ENCODE measurements at regions not wholly inside any gene's neighbourhood (a gene's known extent, or its start where the extent isn't known, plus 50 kb on each side); places are given as distances from the start of the nearest gene placed in this dataset.

DNA sequence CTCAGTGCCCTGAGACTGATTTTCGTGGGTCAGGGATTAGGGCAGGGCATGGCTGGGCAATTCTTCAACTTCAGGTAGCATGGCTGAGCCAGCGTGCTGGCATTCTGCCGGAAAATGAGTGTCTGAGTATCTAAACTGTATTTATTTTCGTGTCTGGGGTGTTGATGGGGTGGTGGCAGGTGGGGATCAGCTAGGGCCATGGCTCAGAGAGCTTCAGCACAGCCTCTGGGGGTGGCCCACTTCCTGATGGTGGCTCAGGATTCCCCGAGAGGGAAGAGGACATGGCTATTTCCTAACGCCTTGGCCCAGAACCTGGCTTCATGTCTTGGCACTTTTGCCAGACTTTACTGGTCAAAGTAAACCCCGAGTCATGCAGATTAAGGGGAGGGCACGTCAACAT lies 260.5 kb downstream of the GADD45G start:
- WGBS, 2 donors (ENCODE audit: low coverage in 1 of 2) = 100% methylated on average over 3 of the region's 8 CpGs; no CpG with 5 or more reads in 1 of the 2 donors
- H3K4me3 ChIP-seq = no peak overlapping the region
- H3K9me3 ChIP-seq = no peaks in the 10 kb centered on the region
- H3K27me3 ChIP-seq = no peaks in the 10 kb centered on the region
- H3K36me3 ChIP-seq = no peaks in the 10 kb centered on the region
- ATAC-seq = no peak
- TF ChIP-seq, protein P1, sequence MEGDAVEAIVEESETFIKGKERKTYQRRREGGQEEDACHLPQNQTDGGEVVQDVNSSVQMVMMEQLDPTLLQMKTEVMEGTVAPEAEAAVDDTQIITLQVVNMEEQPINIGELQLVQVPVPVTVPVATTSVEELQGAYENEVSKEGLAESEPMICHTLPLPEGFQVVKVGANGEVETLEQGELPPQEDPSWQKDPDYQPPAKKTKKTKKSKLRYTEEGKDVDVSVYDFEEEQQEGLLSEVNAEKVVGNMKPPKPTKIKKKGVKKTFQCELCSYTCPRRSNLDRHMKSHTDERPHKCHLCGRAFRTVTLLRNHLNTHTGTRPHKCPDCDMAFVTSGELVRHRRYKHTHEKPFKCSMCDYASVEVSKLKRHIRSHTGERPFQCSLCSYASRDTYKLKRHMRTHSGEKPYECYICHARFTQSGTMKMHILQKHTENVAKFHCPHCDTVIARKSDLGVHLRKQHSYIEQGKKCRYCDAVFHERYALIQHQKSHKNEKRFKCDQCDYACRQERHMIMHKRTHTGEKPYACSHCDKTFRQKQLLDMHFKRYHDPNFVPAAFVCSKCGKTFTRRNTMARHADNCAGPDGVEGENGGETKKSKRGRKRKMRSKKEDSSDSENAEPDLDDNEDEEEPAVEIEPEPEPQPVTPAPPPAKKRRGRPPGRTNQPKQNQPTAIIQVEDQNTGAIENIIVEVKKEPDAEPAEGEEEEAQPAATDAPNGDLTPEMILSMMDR (IDR thresholded peaks at IDR 0.05) = no peak
- no peak for TF ChIP-seq EP300 (IDR thresholded peaks at IDR 0.05)
- TF ChIP-seq POLR2AphosphoS5 (IDR thresholded peaks at IDR 0.05) = no peak
- TF ChIP-seq POLR2A (IDR thresholded peaks at IDR 0.05) = no peak
- H3K27ac ChIP-seq = no peak overlapping the region
- peaks cover 0 to 5% (median 0%) of the 10 kb centered on the region in 3 donors for H3K4me1 ChIP-seq

DNA sequence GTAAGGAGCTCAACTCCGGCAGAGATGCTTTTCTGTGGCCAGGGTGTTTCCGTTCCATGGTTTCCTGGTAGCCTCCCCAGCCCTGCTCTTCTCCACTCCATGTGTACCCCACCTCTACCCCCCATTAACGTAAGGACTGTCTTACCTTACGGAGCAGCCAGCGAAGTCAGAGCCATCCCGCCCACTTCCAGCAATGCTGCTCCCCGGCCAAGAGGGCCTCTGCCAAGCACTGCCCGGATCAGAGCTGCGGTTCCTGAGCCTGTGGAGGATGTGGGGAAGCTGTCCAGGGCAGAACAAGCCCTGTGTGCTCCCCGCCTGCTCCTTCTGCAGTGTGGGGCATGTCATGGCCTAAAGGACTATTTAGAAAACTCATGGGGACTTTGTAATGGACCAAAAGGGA lies 261.2 kb downstream of the GADD45G start:
- 88 to 91% methylated on average over 3 to 6 of the region's 10 CpGs for WGBS, 2 donors (ENCODE audit: low coverage in 1 of 2)
- TF ChIP-seq POLR2AphosphoS5 (IDR thresholded peaks at IDR 0.05) (no peak), EP300 (IDR thresholded peaks at IDR 0.05) (no peak), POLR2A (IDR thresholded peaks at IDR 0.05) (no peak)
- TF ChIP-seq, protein P1 (IDR thresholded peaks at IDR 0.05) = no peak
- Histone ChIP-seq H3K36me3 (no peaks in the 10 kb centered on the region), H3K4me1 (peaks cover 0 to 9% (median 0%) of the 10 kb centered on the region in 3 donors), H3K27me3 (no peaks in the 10 kb centered on the region), H3K27ac (no peak overlapping the region), H3K9me3 (no peaks in the 10 kb centered on the region), H3K4me3 (no peak overlapping the region)
- ATAC-seq = no peak

DNA sequence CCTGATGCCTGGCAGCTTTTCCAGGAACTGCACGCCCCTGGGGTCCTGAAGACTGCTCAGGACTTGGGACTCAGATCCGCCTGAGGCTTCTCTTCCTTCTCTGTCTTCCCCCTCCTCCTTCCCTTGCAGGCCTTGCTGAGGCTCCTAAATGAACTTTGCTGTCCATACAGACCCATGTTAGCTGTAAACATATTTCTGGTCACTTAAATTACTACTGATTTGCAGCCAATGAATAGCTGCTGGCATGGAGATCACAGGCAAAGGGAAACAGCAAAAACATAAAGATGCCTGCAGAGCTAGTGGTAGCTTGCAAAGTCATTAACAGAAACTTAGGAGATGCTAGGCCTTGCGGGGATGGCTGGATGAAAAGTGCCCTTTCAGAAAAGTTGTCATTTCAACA lies 261.9 kb downstream of the GADD45G start:
- H3K36me3 ChIP-seq = no peaks in the 10 kb centered on the region
- H3K4me1 ChIP-seq = peaks cover 0 to 10% (median 0%) of the 10 kb centered on the region in 3 donors
- H3K27ac ChIP-seq = no peak overlapping the region
- whole genome bisulfite sequencing, 2 donors (ENCODE audit: low coverage in 1 of 2) = 81 to 100% methylated on average over 3 of the region's 3 CpGs
- no peaks in the 10 kb centered on the region for H3K9me3 ChIP-seq
- no peak for ATAC-seq
- no peaks in the 10 kb centered on the region for H3K27me3 ChIP-seq
- no peak overlapping the region for H3K4me3 ChIP-seq
- TF ChIP-seq EP300 (IDR thresholded peaks at IDR 0.05) = no peak
- TF ChIP-seq POLR2A (IDR thresholded peaks at IDR 0.05) = no peak
- TF ChIP-seq, protein P1 (IDR thresholded peaks at IDR 0.05) = no peak
- no peak for TF ChIP-seq POLR2AphosphoS5 (IDR thresholded peaks at IDR 0.05)

DNA sequence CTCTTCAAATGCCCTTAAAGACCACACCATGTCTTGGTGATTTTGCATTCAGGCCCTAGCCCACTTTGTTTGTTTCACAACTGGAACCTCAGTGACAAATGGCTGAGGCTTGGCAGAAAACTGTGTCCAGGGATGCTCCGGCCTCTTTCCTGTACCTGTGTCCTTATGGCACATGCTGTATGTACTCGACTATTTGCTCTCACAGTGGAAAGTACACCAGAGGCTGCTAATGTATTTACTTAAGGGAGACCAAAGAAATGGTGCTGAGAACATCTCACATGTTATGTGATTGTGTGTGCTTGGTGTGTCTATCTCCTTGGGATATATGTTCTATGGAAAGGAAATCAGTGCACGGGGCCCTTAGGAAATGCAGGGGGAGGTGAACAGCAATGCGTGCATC lies 263.3 kb downstream of the GADD45G start:
- Histone ChIP-seq H3K9me3 (no peaks in the 10 kb centered on the region), H3K4me3 (no peak overlapping the region), H3K4me1 (peaks cover 0 to 24% (median 6%) of the 10 kb centered on the region in 3 donors), H3K27me3 (no peaks in the 10 kb centered on the region), H3K27ac (no peak overlapping the region), H3K36me3 (no peaks in the 10 kb centered on the region)
- WGBS, 2 donors (ENCODE audit: low coverage in 1 of 2) = 88 to 100% methylated on average over 1 to 3 of the region's 4 CpGs
- ATAC-seq = no peak
- no peak for TF ChIP-seq POLR2A (IDR thresholded peaks at IDR 0.05)
- TF ChIP-seq, protein P1 (IDR thresholded peaks at IDR 0.05) = no peak

DNA sequence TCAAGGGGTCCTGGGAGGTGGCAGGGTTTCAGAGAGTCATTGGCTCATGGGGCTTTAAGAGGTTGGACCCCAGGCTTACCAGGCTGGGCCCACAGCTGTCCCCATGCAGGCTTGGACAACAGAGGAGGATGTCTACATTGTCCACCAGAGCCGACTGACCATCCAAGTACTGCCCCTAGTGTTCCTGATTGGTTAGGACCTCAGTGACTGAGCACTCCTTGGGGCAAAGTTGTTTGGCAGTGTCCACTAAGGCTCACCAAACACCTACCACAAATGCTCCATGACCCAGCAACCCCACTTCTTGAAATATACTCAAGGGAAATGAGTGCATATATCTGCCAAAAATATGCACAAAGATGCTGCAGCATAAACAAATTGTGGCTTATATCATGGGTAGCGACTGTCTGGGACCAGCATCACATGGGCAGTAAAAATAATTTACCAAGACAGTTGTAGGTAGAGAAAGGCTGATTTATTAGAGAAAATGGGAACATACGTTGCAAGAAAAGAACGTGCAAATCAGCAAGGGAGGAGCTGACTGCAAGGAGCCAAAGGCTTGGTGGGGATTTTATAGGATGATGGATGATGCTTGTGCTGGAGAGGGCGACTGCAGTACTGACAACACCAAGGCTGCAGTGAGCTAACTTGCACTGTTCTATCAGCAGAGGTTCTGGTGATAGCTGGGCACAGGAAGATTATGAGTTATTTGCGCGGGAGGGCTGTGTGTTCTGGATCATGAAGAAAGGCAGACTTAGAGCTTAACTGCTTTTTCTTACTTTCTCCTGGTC lies 265.2 kb downstream of the GADD45G start:
- H3K27me3 ChIP-seq = no peaks in the 10 kb centered on the region
- H3K4me3 ChIP-seq = no peak overlapping the region
- peak overlapping the region in 1 of 4 donors; percentile 17 for H3K27ac ChIP-seq
- ATAC-seq = no peak
- peaks cover 0 to 43% (median 17%) of the 10 kb centered on the region in 3 donors for H3K4me1 ChIP-seq
- no peaks in the 10 kb centered on the region for H3K36me3 ChIP-seq
- TF ChIP-seq POLR2A (IDR thresholded peaks at IDR 0.05) = no peak
- TF ChIP-seq EP300 (IDR thresholded peaks at IDR 0.05) = no peak
- TF ChIP-seq, protein P1 (IDR thresholded peaks at IDR 0.05) = no peak
- no peak for TF ChIP-seq POLR2AphosphoS5 (IDR thresholded peaks at IDR 0.05)
- 42 to 49% methylated on average over 6 of the region's 7 CpGs for WGBS, 2 donors (ENCODE audit: low coverage in 1 of 2)
- H3K9me3 ChIP-seq = no peaks in the 10 kb centered on the region

Measured in gastroesophageal sphincter (tissue), 4 donors.